GM19452 (cell line): ENCODE measurements at regions not wholly inside any gene's neighbourhood (a gene's known extent, or its start where the extent isn't known, plus 50 kb on each side); places are given as distances from the start of the nearest gene placed in this dataset.
"Not testable (repeated sequence)": the region's sequence is repeated elsewhere in the genome, so short reads cannot be mapped to it uniquely, and the experiment has no call there.

Experiments used
- ATAC-seq: cut with Tn5 transposase; IDR thresholded peaks from one replicate; pipeline ENCODE4 v1.9.1; 2021; ENCODE audit not compliant: unreplicated experiment

DNA sequence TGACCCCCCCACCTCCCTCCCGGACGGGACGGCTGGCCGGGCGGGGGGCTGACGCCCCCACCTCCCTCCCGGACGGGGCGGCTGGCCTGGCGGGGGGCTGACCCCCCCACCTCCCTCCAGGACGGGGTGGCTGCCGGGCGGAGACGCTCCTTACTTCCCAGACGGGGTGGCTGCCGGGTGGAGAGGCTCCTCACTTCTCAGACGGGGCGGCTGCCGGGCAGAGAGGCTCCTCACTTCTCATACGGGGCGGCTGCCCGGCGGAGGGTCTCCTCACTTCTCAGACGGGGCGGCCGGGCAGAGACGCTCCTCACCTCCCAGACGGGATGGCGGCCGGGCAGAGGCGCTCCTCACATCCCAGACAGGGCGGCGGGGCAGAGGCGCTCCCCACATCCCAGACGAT is 84.7 kb downstream of the OR2B2 start:
- not testable (repeated sequence) for ATAC-seq

DNA sequence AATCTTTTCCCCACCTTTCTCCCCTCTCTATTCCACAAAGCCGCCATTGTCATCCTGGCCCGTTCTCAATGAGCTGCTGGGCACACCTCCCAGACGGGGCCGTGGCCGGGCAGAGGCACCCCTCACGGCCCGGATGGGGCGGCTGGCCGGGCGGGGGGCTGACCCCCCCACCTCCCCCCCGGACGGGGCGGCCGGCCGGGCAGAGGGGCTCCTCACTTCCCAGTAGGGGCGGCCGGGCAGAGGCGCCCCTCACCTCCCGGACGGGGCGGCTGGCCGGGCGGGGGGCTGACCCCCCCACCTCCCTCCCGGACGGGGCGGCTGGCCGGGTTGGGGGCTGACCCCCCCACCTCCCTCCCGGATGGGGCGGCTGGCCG is 85.6 kb downstream of the OR2B2 start:
- ATAC-seq = not testable (repeated sequence)

DNA sequence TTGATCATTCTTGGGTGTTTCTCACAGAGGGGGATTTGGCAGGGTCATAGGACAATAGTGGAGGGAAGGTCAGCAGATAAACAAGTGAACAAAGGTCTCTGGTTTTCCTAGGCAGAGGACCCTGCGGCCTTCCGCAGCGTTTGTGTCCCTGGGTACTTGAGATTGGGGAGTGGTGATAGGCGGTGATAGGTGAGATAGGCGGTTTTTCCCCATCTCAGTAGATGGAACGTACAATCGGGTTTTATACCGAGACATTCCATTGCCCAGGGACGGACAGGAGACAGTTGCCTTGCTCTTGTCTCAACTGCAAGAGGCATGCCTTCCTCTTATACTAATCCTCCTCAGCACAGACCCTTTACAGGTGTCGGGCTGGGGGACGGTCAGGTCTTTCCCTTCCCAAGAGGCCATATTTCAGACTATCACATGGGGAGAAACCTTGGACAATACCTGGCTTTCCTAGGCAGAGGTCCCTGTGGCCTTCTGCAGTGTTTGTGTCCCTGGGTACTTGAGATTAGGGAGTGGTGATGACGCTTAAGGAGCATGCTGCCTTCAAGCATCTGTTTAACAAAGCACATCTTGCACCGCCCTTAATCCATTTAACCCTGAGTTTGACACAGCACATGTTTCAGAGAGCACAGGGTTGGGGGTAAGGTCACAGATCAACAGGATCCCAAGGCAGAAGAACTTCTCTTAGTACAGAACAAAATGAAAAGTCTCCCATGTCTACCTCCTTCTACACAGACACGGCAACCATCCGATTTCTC is 86.2 kb downstream of the OR2B2 start:
- not testable (repeated sequence) for ATAC-seq

DNA sequence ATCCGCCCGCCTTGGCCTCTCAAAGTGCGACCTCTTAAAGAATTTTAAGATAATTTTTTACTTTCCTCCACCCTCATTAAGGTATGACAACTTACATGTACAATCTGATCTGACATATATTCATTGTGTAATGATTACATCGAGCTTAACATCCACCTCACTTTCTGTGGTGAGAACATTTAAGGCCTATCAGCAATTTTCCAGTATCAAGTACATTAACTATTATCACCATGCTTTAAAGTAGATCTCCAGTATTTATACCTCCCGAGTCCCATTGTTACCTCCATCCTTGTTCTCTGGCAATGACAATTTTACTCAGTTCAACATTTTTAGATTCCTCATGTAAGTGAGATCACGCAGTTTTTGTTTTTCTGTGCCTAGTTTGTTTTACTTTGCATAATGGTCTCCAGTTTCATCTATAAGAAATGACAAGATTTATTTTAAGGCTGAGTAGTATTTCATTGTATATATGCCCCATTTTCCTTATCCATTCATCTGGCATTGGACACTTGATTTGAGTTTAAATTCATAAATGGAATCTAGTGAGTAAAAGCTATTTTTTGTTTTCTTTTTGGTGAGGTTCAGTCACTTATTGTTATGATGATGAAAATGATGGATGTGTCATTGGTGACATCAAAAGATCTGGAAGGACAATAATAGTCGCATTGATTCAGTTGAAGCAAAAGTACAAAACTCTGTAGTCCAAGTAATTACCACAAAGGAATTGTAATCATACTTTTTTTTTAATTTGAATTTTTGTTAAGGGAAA is 87.0 kb downstream of the OR2B2 start:
- no peak for ATAC-seq

DNA sequence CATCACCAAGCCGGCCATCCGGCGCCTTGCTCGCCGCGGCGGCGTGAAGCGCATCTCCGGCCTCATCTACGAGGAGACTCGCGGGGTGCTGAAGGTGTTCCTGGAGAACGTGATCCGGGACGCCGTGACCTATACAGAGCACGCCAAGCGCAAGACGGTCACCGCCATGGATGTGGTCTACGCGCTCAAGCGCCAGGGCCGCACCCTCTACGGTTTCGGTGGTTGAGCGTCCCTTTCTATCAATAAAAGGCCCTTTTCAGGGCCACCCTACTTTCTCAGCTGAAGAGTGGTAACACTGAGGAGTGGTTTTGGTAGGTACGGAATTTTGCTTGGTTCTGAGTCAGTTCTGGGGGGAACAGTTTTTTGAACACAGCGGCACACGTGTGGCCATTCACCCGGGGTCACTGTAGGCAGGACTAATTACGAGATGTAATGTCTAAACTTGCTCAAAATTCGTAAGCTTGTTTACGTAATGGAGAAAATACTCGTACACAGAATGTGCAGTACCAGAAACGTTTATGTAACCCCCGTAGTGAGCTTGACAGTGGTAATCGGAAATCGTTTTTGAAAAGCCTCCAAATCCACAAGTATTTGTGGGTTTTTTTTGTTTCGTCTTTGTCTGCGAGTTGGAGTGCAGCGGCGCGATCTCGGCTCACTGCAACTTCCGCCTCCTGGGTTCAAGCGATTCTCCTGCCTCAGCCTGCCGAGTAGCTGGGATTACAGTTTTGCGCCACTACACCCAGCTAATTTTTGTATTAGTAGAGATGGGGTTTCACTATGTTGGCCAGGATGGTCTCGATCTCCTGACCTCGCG is 87.8 kb downstream of the OR2B2 start:
- peak; percentile 69 for ATAC-seq

DNA sequence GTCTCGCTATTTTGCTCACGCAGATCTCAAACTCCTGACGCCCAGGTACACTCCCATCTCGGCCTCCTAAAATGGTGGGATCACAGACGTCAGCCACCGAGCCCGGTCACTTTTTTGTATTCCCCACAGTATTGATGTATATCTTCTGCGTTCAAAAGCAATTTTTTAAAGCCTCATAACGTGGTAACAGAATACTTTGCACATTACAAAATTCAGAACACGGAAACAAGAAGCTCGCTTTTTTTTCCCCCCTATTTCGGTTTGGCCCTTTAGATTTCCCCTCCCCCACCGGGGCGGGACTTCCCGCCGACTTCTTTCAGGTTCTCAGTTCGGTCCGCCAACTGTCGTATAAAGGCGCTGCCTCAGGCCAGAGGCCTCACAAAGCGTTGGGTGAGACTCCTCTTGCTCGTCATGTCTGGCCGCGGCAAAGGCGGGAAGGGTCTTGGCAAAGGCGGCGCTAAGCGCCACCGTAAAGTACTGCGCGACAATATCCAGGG is 88.4 kb downstream of the OR2B2 start:
- ATAC-seq = peak; percentile 9

DNA sequence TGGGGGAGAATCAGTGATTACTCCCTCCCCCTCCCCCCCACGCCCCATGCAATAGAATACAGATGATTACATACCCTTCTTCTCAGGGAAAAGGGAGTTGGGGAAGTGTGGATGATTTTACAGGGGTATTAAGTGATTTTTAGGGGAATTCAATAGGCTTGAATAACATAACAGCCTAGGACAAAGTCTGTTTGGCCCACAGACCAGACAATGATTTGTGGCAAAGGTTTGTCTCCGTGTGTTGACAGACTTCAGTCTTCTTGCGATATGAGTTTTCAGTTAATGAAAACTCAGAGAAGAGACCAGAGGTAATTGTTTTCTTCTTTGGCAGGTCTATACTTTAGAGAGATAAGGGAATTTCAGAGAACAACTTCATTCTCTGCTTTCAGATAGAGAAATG is 95.3 kb downstream of the OR2B2 start:
- ATAC-seq = no peak

DNA sequence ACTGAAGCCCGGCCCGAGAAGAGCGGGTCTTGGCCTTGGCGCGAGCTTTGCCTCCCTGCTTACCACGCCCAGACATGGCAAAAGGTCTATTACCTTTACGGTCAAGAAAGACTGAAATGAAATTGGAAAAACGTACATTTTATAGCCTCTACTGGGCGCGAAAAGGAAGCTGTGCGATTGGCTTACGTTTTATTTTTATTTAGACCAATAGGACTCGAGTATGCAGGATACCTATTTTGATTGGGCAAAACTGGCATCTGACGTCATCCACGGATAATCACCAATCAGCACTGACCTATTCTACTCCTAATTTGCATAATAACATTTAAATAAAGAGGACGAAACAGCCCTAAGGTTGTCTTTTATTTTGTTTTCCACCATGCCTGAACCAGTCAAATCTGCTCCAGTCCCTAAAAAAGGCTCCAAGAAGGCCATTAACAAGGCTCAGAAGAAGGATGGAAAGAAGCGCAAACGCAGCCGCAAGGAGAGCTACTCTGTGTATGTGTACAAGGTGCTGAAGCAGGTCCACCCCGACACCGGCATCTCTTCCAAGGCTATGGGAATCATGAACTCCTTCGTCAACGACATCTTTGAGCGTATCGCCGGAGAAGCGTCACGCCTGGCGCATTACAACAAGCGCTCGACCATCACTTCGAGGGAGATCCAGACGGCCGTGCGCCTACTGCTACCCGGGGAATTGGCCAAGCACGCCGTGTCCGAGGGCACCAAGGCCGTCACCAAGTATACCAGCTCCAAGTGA is 97.4 kb downstream of the OR2B2 start:
- peak; percentile 52 for ATAC-seq

DNA sequence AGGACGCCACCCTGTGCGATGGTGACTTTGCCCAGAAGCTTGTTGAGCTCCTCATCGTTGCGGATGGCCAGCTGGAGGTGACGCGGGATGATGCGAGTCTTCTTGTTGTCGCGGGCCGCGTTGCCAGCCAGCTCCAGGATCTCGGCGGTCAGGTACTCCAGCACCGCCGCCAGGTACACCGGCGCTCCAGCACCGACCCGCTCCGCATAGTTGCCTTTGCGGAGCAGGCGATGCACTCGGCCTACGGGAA is 97.9 kb downstream of the OR2B2 start:
- ATAC-seq = peak; percentile 11

DNA sequence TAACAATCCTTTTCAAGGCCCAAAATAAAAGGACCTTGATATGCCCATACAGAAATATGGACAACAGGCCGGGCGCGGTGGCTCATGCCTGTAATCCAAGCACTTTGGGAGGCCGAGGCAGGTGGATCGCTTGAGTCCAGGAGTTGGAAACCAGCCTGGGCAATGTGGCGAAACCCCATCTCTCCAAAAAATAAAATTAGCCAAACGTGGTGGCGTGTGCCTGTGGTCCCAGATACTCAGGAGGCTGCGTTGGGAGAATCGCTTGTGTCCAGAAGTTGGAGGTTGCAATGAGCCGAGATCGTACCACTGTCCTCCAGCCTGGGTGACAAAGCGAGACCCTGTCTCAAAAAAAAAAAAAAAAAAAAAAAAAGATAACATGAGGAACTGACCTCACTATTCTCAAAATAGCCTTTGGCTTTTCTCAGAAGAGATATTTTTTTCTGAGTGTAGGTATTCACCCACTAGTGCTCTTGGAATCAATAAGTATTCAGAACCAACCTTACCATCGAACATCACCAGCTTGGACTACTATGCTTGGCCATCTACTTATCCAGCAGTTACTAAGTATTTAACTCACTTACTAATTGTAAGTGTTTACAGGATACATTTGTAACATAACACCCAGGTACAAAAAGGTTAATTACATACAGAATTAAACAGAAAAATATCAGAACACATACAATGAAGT is 99.2 kb downstream of the OR2B2 start:
- ATAC-seq = no peak

DNA sequence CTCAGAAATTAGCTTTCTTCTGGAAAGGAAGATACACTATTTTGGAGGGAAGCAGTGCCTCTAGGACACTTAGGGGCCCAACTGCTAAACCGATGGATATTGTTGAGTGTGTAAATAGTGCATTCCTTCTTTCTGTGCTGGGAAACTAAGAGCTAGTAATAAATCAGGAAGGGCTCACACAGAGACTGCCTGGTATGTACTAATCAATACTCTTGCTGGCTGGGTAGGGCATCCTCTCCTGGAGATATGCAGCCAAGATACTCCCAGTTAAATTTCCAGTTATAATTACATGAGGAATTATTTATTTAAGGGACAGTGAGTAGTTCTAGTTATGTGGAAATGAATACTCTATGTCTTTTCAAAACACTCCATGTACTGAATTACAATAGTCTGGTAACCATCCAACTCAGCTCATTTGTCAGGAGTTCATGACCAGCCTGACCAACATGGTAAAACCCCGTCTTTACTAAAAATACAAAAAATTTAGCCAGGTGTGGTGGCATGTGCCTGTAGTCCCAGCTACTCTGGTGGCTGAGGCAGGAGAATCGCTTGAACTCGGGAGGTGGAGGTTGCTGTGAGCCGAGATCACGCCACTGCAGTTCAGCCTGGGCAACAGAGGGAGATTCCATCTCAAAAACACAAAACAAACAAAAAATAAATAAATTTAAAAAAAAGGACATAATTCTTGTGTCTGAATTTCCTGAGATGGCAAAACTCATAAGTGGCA is 100.0 kb downstream of the OR2B2 start:
- ATAC-seq = no peak

DNA sequence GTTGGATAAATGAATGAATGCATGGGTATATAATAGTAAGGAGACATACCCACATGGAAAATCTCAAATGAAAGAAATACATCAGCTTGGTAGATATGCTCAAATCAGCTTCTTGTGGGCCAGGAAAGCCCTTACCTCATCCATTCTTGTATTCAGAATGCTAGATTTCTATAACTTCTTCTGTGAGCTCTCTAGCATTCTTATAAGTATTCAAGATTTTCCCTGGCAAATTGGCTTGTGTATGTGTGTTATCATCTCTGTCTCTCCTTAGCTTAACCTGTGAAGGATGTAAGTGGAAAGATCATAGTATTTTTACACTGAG is 100.8 kb downstream of the OR2B2 start:
- no peak for ATAC-seq

DNA sequence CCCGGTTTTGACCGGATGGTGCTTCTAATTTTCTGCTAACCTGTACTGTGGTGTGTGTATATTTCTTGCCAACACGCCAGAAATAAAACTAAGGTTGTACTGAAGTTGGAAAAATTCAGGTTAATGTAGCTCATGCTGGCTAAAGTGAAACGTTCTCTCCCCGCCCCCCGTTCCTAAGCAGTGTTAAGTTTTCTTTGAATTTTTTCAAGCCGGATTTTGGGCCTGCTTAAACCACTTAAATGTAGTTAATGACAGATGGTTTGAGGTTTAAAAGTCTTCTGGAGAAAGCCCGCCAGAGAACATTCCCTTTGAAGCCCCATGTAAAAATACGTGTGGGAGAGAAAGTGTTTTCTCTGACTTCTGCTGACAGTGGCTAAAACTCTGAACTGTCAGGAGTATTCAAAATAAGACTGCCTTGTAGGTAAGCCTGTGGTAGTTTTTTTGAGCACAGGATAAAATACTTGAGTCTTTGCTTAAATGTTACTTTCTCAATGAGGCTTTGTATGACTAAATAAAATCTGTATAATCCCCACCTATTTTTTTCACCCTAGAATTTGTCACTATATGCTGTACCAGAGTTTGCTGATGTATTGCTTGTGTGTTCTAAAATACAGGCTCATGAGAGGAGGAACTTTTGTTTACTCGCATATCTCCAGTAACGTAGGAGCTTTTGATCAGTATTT is 101.3 kb downstream of the OR2B2 start:
- ATAC-seq = no peak

DNA sequence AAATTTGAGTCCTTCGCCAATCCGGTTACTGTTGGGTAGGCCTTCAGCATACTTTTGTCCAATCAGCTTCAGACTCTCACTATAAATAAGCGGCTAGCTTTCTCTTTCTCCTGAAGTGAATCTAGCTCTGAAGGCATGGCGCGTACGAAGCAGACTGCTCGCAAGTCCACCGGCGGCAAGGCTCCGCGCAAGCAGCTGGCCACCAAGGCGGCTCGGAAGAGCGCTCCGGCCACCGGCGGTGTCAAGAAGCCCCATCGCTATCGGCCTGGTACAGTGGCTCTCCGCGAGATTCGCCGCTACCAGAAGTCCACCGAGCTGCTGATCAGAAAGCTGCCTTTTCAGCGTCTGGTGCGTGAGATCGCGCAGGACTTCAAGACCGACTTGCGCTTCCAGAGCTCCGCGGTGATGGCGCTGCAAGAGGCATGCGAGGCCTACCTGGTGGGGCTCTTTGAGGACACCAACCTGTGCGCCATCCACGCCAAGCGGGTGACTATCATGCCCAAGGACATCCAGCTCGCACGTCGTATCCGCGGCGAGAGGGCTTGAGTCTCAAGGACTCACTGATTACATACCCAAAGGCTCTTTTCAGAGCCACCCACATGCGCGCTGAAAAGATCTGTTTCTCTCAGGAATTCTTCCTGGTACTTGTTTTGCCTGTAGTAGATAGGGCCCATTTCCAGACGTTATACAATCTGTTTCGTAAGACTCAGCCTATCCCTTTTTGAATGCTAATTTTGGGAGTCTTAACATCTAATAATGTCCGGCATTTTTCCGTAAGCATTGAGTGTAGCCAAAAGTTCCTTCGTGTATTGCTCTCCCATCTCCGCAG is 102.0 kb downstream of the OR2B2 start:
- ATAC-seq = peak; percentile 33

DNA sequence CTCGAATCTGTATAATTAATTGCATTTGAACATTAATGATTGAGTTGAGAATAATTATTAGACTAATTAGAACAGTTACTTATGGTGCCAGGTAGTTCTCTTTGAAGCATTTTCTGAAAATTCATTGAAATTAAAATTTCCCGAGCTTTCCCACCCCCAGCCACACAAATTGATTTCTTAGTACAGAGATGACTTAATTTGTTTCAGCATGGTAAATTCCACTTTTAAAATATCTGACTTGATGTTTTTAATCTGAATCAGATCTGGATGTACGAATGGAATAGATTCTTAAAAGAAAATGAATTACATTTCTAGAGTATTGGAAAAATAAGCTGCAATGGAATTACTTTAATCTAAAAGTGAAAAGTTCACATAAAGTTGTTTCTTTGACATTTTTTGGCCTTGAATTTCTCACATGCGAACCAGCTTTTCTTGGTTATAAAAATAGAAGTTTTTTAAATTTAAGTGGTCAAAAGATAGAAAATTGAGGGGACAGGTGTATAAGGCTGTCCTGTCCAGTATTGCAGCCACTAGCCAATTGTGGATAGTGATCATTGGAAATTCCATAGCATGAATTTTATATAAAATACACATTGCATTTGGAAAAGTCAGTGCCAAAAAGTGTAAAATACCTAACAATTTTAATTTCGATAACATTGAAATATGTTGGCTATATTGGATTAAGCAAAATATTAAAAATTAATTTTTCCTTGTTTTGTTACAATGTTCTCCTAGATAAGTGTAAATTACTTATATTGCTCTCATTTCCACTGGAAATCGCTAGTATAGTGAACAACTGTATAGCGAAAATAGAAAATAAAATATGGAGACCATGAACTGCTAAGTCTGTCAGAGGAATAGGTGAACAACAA is 102.9 kb downstream of the OR2B2 start:
- no peak for ATAC-seq

DNA sequence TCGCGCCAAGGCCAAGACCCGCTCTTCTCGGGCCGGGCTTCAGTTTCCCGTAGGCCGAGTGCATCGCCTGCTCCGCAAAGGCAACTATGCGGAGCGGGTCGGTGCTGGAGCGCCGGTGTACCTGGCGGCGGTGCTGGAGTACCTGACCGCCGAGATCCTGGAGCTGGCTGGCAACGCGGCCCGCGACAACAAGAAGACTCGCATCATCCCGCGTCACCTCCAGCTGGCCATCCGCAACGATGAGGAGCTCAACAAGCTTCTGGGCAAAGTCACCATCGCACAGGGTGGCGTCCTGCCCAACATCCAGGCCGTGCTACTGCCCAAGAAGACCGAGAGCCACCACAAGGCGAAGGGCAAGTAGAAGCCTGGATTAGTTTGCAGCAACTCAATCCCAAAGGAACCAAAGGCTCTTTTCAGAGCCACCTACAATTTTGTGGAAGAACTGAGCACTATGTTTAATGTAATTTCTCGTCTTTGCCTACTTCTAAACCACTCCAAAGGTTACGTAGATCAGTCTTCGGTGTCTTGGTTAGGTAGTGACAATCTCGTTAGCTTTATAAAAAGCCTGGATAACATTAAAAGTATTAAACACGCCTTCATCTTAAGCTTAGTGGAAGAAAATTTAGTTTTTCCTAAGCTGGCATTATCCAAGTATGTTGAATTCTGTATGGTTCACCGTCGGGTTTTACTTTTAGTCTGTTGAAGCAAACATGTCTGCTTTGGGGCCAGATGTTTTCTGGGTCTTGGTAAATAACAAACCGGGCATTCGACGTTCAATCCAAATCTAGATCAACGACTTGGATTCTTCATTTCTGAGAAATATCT is 103.7 kb downstream of the OR2B2 start:
- ATAC-seq = peak; percentile 8
